GM12872 (cell line): ENCODE measurements at regions not wholly inside any gene's neighbourhood (a gene's known extent, or its start where the extent isn't known, plus 50 kb on each side); places are given as distances from the start of the nearest gene placed in this dataset.

Experiments used
- CTCF ChIP-seq: IDR thresholded peaks from 3 replicates; pipeline ENCODE4 v1.5.1; 2011; ENCODE audit warnings: low read depth, mild to moderate bottlenecking, low read length, moderate library complexity; ENCODE audit not compliant: insufficient read depth

DNA sequence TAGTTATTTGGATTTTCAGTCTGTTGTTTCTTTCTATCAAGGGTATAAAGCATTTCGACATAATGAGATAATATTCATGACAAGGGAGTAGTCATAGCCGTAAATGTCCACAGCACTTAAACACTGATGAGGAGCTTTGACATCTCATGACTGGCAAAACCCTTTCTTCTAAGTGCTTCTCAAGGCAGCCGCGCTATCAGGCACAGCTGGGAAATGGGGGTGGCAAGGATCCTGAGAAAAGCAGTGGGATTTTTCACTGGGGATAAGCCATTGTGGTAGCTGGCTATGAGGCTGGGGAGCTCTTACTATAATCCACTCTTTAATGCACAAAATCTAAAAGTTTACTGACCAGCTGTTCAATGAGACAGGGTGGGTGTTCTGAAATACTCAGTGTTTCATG lies 493.2 kb upstream of the KLF6 start:
- no peak for TF ChIP-seq CTCF

- no peak for TF ChIP-seq CTCF
These were observed 491.1 kb upstream of the KLF6 start for GRCh38 chr10:4276151-4276550.

GRCh38 chr10:4271193-4271592 lies 486.2 kb upstream of the KLF6 start:
- no peak for TF ChIP-seq CTCF

- no peak for TF ChIP-seq CTCF
These were observed 485.1 kb upstream of the KLF6 start for GRCh38 chr10:4270116-4270515.

DNA sequence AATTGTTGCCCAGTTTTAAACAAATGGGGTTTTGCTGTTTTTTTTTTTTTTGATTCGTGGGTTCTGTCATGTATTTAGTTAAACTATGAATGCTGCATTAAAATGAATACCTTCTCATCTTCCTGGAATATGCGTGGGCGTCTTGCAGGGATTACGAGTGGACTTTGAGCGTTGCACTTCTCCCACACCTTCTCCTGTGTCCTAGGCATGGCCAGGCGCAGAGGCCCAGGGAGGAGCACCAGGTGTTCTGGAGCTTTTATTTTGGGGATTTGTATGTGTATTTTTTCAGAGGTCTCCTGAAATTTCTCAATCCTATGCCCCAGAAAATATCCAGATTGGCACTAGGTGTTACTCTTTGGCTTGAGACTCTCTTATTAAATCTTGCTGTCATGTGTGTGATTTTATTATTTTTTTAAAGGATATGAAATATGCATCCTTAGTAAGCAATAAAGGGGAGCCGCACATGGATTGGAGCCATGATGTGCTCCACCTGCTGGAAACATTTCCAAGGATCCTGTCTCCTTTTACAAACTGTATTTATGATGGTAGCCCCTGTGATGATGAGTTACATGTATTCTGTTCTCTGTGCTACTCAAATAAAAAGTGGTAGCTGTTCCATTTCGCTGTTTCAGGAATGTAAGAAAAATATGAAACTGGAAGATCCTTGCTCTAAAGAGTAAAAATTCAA lies 482.2 kb upstream of the KLF6 start:
- TF ChIP-seq CTCF = no peak

GRCh38 chr10:4266416-4267085 lies 481.5 kb upstream of the KLF6 start:
- no peak for TF ChIP-seq CTCF

GRCh38 chr10:4265964-4266363 lies 481.0 kb upstream of the KLF6 start:
- TF ChIP-seq CTCF = no peak
